A549 (cell line): ENCODE measurements at regions not wholly inside any gene's neighbourhood (a gene's known extent, or its start where the extent isn't known, plus 50 kb on each side); places are given as distances from the start of the nearest gene placed in this dataset.

ENCODE experiments used
- CEBPB ChIP-seq, 2 experiments: fragments of >200 bp in 1 of 2; sonication (Bioruptor Twin) in 1 of 2; formaldehyde crosslinking in 1 of 2; IDR thresholded peaks; 2 replicates each; pipeline ENCODE4 v1.6.1; 2012 to 2016
- PBX3 ChIP-seq: IDR thresholded peaks from 2 replicates; pipeline ENCODE4 v1.6.1; 2012
- TF ChIP-seq, protein P1 (sequence below): fragments of >200 bp; sonication (Bioruptor Twin); formaldehyde crosslinking; IDR thresholded peaks from 3 replicates; pipeline ENCODE4 v1.5.1; 2016
- TF ChIP-seq, protein P2 (sequence below): fragments of 200-600 bp; sonication (generic); IDR thresholded peaks from 2 replicates; pipeline ENCODE4 v1.6.1; 2016; ENCODE audit warnings: antibody characterized with exemption, mild to moderate bottlenecking, moderate library complexity

- TF ChIP-seq CEBPB (IDR thresholded peaks at IDR 0.05) = no peak
- TF ChIP-seq, protein P1, sequence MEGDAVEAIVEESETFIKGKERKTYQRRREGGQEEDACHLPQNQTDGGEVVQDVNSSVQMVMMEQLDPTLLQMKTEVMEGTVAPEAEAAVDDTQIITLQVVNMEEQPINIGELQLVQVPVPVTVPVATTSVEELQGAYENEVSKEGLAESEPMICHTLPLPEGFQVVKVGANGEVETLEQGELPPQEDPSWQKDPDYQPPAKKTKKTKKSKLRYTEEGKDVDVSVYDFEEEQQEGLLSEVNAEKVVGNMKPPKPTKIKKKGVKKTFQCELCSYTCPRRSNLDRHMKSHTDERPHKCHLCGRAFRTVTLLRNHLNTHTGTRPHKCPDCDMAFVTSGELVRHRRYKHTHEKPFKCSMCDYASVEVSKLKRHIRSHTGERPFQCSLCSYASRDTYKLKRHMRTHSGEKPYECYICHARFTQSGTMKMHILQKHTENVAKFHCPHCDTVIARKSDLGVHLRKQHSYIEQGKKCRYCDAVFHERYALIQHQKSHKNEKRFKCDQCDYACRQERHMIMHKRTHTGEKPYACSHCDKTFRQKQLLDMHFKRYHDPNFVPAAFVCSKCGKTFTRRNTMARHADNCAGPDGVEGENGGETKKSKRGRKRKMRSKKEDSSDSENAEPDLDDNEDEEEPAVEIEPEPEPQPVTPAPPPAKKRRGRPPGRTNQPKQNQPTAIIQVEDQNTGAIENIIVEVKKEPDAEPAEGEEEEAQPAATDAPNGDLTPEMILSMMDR = no peak
- TF ChIP-seq PBX3 = no peak
- TF ChIP-seq, protein P2, sequence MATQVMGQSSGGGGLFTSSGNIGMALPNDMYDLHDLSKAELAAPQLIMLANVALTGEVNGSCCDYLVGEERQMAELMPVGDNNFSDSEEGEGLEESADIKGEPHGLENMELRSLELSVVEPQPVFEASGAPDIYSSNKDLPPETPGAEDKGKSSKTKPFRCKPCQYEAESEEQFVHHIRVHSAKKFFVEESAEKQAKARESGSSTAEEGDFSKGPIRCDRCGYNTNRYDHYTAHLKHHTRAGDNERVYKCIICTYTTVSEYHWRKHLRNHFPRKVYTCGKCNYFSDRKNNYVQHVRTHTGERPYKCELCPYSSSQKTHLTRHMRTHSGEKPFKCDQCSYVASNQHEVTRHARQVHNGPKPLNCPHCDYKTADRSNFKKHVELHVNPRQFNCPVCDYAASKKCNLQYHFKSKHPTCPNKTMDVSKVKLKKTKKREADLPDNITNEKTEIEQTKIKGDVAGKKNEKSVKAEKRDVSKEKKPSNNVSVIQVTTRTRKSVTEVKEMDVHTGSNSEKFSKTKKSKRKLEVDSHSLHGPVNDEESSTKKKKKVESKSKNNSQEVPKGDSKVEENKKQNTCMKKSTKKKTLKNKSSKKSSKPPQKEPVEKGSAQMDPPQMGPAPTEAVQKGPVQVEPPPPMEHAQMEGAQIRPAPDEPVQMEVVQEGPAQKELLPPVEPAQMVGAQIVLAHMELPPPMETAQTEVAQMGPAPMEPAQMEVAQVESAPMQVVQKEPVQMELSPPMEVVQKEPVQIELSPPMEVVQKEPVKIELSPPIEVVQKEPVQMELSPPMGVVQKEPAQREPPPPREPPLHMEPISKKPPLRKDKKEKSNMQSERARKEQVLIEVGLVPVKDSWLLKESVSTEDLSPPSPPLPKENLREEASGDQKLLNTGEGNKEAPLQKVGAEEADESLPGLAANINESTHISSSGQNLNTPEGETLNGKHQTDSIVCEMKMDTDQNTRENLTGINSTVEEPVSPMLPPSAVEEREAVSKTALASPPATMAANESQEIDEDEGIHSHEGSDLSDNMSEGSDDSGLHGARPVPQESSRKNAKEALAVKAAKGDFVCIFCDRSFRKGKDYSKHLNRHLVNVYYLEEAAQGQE = no peak
These were observed 451.5 kb downstream of the EPHA4 start for GRCh38 chr2:221120643-221121042.
